K562 (cell line): ENCODE measurements at regions not wholly inside any gene's neighbourhood (a gene's known extent, or its start where the extent isn't known, plus 50 kb on each side); places are given as distances from the start of the nearest gene placed in this dataset.

ENCODE experiments used
- HOXB6 ChIP-seq: fragments of 250-450 bp; sonication (Bioruptor Pico); IDR thresholded peaks from 2 replicates; pipeline ENCODE4 v1.5.1; 2022; ENCODE audit warnings: mild to moderate bottlenecking, borderline replicate concordance
- KLF16 ChIP-seq: IDR thresholded peaks from 2 replicates; pipeline ENCODE4 v1.6.1; 2016; ENCODE audit warnings: antibody characterized with exemption
- NFIC ChIP-seq: fragments of 450-650 bp; IDR thresholded peaks from 2 replicates; pipeline ENCODE4 v1.6.1; 2017; ENCODE audit warnings: mild to moderate bottlenecking, inconsistent platforms
- NR2C2 ChIP-seq, 2 experiments: fragments of 200-800 bp in 1 of 2; sonication (Bioruptor generic) in 1 of 2; sonication (generic) in 1 of 2; formaldehyde crosslinking in 1 of 2; IDR thresholded peaks; 2 replicates each; pipeline versions ENCODE4 v1.6.1 to v1.8.0; 2016 to 2022; ENCODE audit warnings: mild to moderate bottlenecking in 1 of 2, missing compliant biosample characterization in 1 of 2, missing genetic modification characterization in 1 of 2, missing genetic modification reagents in 1 of 2
- POLR2A ChIP-seq: fragments of 450-650 bp; conservative IDR thresholded peaks from 2 replicates; pipeline ENCODE4 v1.6.1; 2016
- ZBTB7A ChIP-seq: IDR thresholded peaks from 2 replicates; pipeline ENCODE4 v1.6.1; 2011; ENCODE audit warnings: low read depth, mild to moderate bottlenecking, low read length, moderate library complexity, borderline replicate concordance; ENCODE audit not compliant: control insufficient read depth
- TF ChIP-seq, protein P1 (sequence below): fragments of 250-450 bp; sonication (Bioruptor Pico); IDR thresholded peaks from 2 replicates; pipeline ENCODE4 v1.8.0; 2022; ENCODE audit warnings: moderate library complexity, mild to moderate bottlenecking, inconsistent platforms
- TF ChIP-seq, protein P2 (sequence below), 2 experiments: fragments of 450-650 bp; formaldehyde crosslinking in 1 of 2; IDR thresholded peaks; 2 replicates each; pipeline versions ENCODE4 v1.4.0 to v1.6.1; 2014 to 2020; ENCODE audit warnings: mild to moderate bottlenecking in 2 of 2, borderline replicate concordance in 1 of 2, low read depth in 1 of 2
- TF ChIP-seq, protein P3 (sequence below), 2 experiments: IDR thresholded peaks; 2 replicates each; pipeline ENCODE4 v1.6.1; 2012; ENCODE audit warnings: improper control_type of control experiment in 2 of 2, low read depth in 2 of 2, low read length in 2 of 2, borderline replicate concordance in 1 of 2
- TF ChIP-seq, protein P4 (sequence below): IDR thresholded peaks from 3 replicates; pipeline ENCODE4 v1.6.1; 2011; ENCODE audit warnings: borderline replicate concordance, mild to moderate bottlenecking; ENCODE audit not compliant: insufficient read length, insufficient read depth
- TF ChIP-seq, protein P5 (sequence below), 3 experiments: IDR thresholded peaks in 2 of 3; conservative IDR thresholded peaks in 1 of 3; 2 replicates each; pipeline ENCODE4 v1.5.1; 2011 to 2012; ENCODE audit warnings: low read length in 3 of 3, mild to moderate bottlenecking in 3 of 3, control low read depth in 2 of 3, improper control_type of control experiment in 1 of 3, inconsistent platforms in 1 of 3, low read depth in 1 of 3, mixed read lengths in 1 of 3, moderate library complexity in 1 of 3; ENCODE audit not compliant: insufficient read depth in 2 of 3

DNA sequence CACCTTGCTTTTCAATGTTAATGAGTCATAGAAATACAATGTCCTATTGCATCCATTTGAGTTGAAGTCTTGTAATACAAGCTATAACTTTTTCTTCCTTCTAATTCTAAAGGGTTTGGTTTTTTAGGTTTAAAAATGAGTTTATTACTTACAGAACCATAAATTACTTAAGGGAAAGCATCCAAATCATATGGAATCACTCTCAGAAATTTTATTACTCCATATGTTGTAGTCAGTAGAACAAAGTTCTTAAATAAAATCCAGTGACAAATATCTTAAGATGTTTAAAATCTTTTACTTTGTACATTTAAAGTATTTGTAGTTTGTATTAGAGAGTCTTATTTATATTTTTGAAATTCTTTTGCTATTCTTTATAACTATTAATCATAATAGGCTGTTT lies 253.2 kb downstream of the IPO8 start:
- TF ChIP-seq POLR2A, result no peak
- TF ChIP-seq, protein P1, sequence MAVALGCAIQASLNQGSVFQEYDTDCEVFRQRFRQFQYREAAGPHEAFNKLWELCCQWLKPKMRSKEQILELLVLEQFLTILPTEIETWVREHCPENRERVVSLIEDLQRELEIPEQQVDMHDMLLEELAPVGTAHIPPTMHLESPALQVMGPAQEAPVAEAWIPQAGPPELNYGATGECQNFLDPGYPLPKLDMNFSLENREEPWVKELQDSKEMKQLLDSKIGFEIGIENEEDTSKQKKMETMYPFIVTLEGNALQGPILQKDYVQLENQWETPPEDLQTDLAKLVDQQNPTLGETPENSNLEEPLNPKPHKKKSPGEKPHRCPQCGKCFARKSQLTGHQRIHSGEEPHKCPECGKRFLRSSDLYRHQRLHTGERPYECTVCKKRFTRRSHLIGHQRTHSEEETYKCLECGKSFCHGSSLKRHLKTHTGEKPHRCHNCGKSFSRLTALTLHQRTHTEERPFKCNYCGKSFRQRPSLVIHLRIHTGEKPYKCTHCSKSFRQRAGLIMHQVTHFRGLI, result no peak
- TF ChIP-seq, protein P2, sequence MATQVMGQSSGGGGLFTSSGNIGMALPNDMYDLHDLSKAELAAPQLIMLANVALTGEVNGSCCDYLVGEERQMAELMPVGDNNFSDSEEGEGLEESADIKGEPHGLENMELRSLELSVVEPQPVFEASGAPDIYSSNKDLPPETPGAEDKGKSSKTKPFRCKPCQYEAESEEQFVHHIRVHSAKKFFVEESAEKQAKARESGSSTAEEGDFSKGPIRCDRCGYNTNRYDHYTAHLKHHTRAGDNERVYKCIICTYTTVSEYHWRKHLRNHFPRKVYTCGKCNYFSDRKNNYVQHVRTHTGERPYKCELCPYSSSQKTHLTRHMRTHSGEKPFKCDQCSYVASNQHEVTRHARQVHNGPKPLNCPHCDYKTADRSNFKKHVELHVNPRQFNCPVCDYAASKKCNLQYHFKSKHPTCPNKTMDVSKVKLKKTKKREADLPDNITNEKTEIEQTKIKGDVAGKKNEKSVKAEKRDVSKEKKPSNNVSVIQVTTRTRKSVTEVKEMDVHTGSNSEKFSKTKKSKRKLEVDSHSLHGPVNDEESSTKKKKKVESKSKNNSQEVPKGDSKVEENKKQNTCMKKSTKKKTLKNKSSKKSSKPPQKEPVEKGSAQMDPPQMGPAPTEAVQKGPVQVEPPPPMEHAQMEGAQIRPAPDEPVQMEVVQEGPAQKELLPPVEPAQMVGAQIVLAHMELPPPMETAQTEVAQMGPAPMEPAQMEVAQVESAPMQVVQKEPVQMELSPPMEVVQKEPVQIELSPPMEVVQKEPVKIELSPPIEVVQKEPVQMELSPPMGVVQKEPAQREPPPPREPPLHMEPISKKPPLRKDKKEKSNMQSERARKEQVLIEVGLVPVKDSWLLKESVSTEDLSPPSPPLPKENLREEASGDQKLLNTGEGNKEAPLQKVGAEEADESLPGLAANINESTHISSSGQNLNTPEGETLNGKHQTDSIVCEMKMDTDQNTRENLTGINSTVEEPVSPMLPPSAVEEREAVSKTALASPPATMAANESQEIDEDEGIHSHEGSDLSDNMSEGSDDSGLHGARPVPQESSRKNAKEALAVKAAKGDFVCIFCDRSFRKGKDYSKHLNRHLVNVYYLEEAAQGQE (IDR thresholded peaks at IDR 0.05; ENCODE audit: borderline replicate concordance), result no peak
- TF ChIP-seq, protein P2 (CRISPR knock-in tag; IDR thresholded peaks at IDR 0.05; ENCODE audit: low read depth), result no peak
- TF ChIP-seq, protein P3, sequence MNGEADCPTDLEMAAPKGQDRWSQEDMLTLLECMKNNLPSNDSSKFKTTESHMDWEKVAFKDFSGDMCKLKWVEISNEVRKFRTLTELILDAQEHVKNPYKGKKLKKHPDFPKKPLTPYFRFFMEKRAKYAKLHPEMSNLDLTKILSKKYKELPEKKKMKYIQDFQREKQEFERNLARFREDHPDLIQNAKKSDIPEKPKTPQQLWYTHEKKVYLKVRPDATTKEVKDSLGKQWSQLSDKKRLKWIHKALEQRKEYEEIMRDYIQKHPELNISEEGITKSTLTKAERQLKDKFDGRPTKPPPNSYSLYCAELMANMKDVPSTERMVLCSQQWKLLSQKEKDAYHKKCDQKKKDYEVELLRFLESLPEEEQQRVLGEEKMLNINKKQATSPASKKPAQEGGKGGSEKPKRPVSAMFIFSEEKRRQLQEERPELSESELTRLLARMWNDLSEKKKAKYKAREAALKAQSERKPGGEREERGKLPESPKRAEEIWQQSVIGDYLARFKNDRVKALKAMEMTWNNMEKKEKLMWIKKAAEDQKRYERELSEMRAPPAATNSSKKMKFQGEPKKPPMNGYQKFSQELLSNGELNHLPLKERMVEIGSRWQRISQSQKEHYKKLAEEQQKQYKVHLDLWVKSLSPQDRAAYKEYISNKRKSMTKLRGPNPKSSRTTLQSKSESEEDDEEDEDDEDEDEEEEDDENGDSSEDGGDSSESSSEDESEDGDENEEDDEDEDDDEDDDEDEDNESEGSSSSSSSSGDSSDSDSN (IDR thresholded peaks at IDR 0.05; ENCODE audit: borderline replicate concordance in 1 of 2, low read depth in 2 of 2, low read length in 2 of 2), result no peak
- no peak for TF ChIP-seq ZBTB7A
- no peak for TF ChIP-seq NFIC
- no peak for TF ChIP-seq KLF16
- TF ChIP-seq, protein P4, sequence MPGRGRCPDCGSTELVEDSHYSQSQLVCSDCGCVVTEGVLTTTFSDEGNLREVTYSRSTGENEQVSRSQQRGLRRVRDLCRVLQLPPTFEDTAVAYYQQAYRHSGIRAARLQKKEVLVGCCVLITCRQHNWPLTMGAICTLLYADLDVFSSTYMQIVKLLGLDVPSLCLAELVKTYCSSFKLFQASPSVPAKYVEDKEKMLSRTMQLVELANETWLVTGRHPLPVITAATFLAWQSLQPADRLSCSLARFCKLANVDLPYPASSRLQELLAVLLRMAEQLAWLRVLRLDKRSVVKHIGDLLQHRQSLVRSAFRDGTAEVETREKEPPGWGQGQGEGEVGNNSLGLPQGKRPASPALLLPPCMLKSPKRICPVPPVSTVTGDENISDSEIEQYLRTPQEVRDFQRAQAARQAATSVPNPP, result no peak
- no peak for TF ChIP-seq NR2C2 (CRISPR knock-in tag; IDR thresholded peaks at IDR 0.05)
- no peak for TF ChIP-seq NR2C2 (tag; IDR thresholded peaks at IDR 0.05)
- no peak for TF ChIP-seq HOXB6 (CRISPR knock-in tag)
- TF ChIP-seq, protein P5, sequence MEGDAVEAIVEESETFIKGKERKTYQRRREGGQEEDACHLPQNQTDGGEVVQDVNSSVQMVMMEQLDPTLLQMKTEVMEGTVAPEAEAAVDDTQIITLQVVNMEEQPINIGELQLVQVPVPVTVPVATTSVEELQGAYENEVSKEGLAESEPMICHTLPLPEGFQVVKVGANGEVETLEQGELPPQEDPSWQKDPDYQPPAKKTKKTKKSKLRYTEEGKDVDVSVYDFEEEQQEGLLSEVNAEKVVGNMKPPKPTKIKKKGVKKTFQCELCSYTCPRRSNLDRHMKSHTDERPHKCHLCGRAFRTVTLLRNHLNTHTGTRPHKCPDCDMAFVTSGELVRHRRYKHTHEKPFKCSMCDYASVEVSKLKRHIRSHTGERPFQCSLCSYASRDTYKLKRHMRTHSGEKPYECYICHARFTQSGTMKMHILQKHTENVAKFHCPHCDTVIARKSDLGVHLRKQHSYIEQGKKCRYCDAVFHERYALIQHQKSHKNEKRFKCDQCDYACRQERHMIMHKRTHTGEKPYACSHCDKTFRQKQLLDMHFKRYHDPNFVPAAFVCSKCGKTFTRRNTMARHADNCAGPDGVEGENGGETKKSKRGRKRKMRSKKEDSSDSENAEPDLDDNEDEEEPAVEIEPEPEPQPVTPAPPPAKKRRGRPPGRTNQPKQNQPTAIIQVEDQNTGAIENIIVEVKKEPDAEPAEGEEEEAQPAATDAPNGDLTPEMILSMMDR (IDR thresholded peaks at IDR 0.05 in 2 of 3, conservative IDR thresholded peaks at IDR 0.05 in 1 of 3; ENCODE audit: insufficient read depth in 2 of 3, low read depth in 1 of 3, low read length in 3 of 3), result no peak
